ENCODE measurements at regions not wholly inside any gene's neighbourhood (a gene's known extent, or its start where the extent isn't known, plus 50 kb on each side); places are given as distances from the start of the nearest gene placed in this dataset.
A peak's percentile ranks its signal among the peaks of the same experiment; 100 is the strongest.
"Not testable (repeated sequence)": the region's sequence is repeated elsewhere in the genome, so short reads cannot be mapped to it uniquely, and the experiment has no call there.

GRCh38 chr13:48810013-48810412 is 156.3 kb downstream of the CYSLTR2 start:
- no peak for DNase-seq

- DNase-seq, result no peak
These were observed 159.8 kb downstream of the CYSLTR2 start for GRCh38 chr13:48813518-48813917.

- DNase-seq, result no peak
These were observed 159.0 kb upstream of the FNDC3A start for GRCh38 chr13:48816700-48817099.

GRCh38 chr13:48817166-48817802 is 158.4 kb upstream of the FNDC3A start:
- no peak for DNase-seq

GRCh38 chr13:48818495-48819356 is 157.0 kb upstream of the FNDC3A start:
- no peak for DNase-seq

- DNase-seq, result no peak
These were observed 156.3 kb upstream of the FNDC3A start for GRCh38 chr13:48819376-48819775.

GRCh38 chr13:48819899-48820298 is 155.8 kb upstream of the FNDC3A start:
- no peak for DNase-seq

- DNase-seq, result not testable (repeated sequence)
These were observed 152.2 kb upstream of the FNDC3A start for GRCh38 chr13:48823526-48823925.

- DNase-seq, result no peak
These were observed 149.7 kb upstream of the FNDC3A start for GRCh38 chr13:48826039-48826438.

- DNase-seq, result not testable (repeated sequence)
These were observed 148.7 kb upstream of the FNDC3A start for GRCh38 chr13:48826922-48827454.

- DNase-seq, result no peak
These were observed 148.0 kb upstream of the FNDC3A start for GRCh38 chr13:48827709-48828108.

GRCh38 chr13:48828962-48829411 is 146.7 kb upstream of the FNDC3A start:
- peak; percentile 58 for DNase-seq

GRCh38 chr13:48829536-48829935 is 146.2 kb upstream of the FNDC3A start:
- no peak for DNase-seq

GRCh38 chr13:48831248-48831647 is 144.5 kb upstream of the FNDC3A start:
- DNase-seq, result no peak

- no peak for DNase-seq
These were observed 142.3 kb upstream of the FNDC3A start for GRCh38 chr13:48833412-48833811.

- not testable (repeated sequence) for DNase-seq
These were observed 140.4 kb upstream of the FNDC3A start for GRCh38 chr13:48835326-48835725.

- no peak for DNase-seq
These were observed 137.3 kb upstream of the FNDC3A start for GRCh38 chr13:48838193-48838973.

- no peak for DNase-seq
These were observed 136.5 kb upstream of the FNDC3A start for GRCh38 chr13:48839171-48839570.

GRCh38 chr13:48840366-48840765 is 135.3 kb upstream of the FNDC3A start:
- DNase-seq, result no peak

- DNase-seq, result no peak
These were observed 133.4 kb upstream of the FNDC3A start for GRCh38 chr13:48842316-48842715.

GRCh38 chr13:48843630-48844380 is 131.9 kb upstream of the FNDC3A start:
- DNase-seq, result no peak

- no peak for DNase-seq
These were observed 131.0 kb upstream of the FNDC3A start for GRCh38 chr13:48844676-48845075.
